ENCODE measurements at regions not wholly inside any gene's neighbourhood (a gene's known extent, or its start where the extent isn't known, plus 50 kb on each side); places are given as distances from the start of the nearest gene placed in this dataset.

DNA sequence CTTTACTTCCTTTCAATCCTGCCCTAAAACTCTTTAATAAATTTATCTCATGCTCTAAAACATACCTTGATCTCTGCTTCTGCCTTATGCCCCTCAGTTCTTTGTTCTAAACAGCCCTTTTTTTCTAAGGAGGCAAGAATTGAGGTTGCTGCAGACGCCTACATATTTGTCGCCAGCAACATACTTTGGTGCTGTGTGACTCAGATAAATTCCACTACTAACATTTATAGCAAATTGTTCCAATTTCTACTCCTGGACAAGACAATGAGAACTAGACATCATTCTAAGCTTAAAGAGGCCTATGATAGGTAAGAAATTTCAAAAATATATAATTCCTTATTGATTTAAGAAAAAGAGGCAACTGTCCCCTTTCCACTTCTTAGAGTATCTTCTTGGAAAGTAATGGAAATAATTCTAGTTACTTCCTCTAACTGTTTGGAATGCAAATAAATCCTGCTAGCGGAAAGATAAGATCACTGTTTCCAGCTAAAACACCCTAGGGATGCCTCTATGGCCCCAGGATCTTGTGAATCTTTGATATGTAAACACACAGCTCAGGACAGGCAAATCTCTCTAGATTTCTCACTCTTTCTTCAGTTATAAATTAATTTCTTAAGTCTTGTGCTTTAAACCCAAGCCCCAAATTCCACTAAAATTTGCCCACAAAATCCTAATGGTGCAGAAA lies 869.1 kb downstream of the KCNT2 start:
- no peak for DNase-seq (ENCODE audit: low read depth in 1 of 2, low spot score in 1 of 2)
- H3K27me3 ChIP-seq (ENCODE audit: insufficient read depth, poor library complexity, severe bottlenecking), result no peaks in the 10 kb centered on the region
- TF ChIP-seq SPI1 (IDR thresholded peaks at IDR 0.05; ENCODE audit: borderline replicate concordance, low read depth) (no peak), POLR2AphosphoS5 (IDR thresholded peaks at IDR 0.05; ENCODE audit: low read depth) (no peak), GABPA (IDR thresholded peaks at IDR 0.05; ENCODE audit: low read depth) (no peak)
- TF ChIP-seq, protein P1, sequence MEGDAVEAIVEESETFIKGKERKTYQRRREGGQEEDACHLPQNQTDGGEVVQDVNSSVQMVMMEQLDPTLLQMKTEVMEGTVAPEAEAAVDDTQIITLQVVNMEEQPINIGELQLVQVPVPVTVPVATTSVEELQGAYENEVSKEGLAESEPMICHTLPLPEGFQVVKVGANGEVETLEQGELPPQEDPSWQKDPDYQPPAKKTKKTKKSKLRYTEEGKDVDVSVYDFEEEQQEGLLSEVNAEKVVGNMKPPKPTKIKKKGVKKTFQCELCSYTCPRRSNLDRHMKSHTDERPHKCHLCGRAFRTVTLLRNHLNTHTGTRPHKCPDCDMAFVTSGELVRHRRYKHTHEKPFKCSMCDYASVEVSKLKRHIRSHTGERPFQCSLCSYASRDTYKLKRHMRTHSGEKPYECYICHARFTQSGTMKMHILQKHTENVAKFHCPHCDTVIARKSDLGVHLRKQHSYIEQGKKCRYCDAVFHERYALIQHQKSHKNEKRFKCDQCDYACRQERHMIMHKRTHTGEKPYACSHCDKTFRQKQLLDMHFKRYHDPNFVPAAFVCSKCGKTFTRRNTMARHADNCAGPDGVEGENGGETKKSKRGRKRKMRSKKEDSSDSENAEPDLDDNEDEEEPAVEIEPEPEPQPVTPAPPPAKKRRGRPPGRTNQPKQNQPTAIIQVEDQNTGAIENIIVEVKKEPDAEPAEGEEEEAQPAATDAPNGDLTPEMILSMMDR (IDR thresholded peaks at IDR 0.05; ENCODE audit: insufficient read depth, low read length), result no peak
- TF ChIP-seq, protein P2, sequence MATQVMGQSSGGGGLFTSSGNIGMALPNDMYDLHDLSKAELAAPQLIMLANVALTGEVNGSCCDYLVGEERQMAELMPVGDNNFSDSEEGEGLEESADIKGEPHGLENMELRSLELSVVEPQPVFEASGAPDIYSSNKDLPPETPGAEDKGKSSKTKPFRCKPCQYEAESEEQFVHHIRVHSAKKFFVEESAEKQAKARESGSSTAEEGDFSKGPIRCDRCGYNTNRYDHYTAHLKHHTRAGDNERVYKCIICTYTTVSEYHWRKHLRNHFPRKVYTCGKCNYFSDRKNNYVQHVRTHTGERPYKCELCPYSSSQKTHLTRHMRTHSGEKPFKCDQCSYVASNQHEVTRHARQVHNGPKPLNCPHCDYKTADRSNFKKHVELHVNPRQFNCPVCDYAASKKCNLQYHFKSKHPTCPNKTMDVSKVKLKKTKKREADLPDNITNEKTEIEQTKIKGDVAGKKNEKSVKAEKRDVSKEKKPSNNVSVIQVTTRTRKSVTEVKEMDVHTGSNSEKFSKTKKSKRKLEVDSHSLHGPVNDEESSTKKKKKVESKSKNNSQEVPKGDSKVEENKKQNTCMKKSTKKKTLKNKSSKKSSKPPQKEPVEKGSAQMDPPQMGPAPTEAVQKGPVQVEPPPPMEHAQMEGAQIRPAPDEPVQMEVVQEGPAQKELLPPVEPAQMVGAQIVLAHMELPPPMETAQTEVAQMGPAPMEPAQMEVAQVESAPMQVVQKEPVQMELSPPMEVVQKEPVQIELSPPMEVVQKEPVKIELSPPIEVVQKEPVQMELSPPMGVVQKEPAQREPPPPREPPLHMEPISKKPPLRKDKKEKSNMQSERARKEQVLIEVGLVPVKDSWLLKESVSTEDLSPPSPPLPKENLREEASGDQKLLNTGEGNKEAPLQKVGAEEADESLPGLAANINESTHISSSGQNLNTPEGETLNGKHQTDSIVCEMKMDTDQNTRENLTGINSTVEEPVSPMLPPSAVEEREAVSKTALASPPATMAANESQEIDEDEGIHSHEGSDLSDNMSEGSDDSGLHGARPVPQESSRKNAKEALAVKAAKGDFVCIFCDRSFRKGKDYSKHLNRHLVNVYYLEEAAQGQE (IDR thresholded peaks at IDR 0.05; ENCODE audit: insufficient replicate concordance, low read depth), result no peak
- no peak overlapping the region for H3K27ac ChIP-seq (replicated peaks)
- no peak overlapping the region for H3K4me3 ChIP-seq (replicated peaks; ENCODE audit: insufficient read depth, low read length)

DNA sequence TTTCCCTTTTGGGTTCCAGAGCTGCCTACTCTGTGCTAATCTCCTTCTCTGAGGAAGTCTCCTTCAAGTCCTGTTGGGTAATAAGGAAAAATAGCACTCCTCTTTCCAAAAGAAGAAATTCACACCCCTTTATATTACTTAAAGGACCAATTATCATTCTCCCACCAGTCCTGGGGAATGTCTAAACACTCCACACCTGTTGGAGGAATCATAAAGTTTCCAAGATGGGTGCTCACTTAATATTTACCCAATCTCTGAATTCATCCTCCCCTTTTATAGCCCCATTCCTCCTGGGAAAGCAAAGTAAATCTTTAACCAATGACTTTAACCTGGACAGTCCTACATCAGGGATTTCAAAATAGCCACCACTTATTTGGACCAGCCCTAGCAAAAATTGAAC lies 873.1 kb downstream of the KCNT2 start:
- Histone ChIP-seq H3K27ac (replicated peaks) (no peak overlapping the region), H3K27me3 (ENCODE audit: insufficient read depth, poor library complexity, severe bottlenecking) (no peaks in the 10 kb centered on the region), H3K4me3 (replicated peaks; ENCODE audit: insufficient read depth, low read length) (no peak overlapping the region)
- TF ChIP-seq GABPA (IDR thresholded peaks at IDR 0.05; ENCODE audit: low read depth), result no peak
- no peak for TF ChIP-seq POLR2AphosphoS5 (IDR thresholded peaks at IDR 0.05; ENCODE audit: low read depth)
- TF ChIP-seq, protein P2 (IDR thresholded peaks at IDR 0.05; ENCODE audit: insufficient replicate concordance, low read depth), result no peak
- DNase-seq (ENCODE audit: low read depth in 1 of 2, low spot score in 1 of 2), result no peak

DNA sequence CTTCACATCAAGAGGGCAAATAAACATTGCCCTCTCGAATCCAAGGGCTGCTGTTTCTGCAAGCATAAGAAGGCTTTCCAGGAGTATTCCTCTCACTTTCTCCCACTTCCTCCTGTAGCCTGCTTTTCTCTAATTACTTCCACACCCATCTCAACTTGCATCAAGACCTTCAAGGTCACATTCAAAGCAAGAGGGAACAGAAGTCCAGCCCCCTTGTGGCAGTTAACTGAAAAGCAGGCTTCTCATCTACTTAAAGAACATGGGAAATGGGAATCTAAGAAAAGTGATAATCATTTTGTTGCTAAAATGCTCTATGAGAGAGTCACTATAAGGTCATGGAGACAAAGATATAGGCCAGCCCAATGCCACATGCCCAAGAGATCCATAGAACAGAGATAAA lies 874.4 kb downstream of the KCNT2 start:
- H3K27me3 ChIP-seq (ENCODE audit: insufficient read depth, poor library complexity, severe bottlenecking), result no peaks in the 10 kb centered on the region
- DNase-seq (ENCODE audit: low read depth in 1 of 2, low spot score in 1 of 2), result no peak
- H3K4me3 ChIP-seq (replicated peaks; ENCODE audit: insufficient read depth, low read length), result no peak overlapping the region
- no peak for TF ChIP-seq SPI1 (IDR thresholded peaks at IDR 0.05; ENCODE audit: borderline replicate concordance, low read depth)
- TF ChIP-seq, protein P2 (IDR thresholded peaks at IDR 0.05; ENCODE audit: insufficient replicate concordance, low read depth), result no peak
- TF ChIP-seq, protein P1 (IDR thresholded peaks at IDR 0.05; ENCODE audit: insufficient read depth, low read length), result no peak
- TF ChIP-seq GABPA (IDR thresholded peaks at IDR 0.05; ENCODE audit: low read depth), result no peak
- no peak for TF ChIP-seq POLR2AphosphoS5 (IDR thresholded peaks at IDR 0.05; ENCODE audit: low read depth)
- H3K27ac ChIP-seq (replicated peaks), result no peak overlapping the region

All from HL-60 (cell line).